HG03039 (cell line): ENCODE measurements at regions not wholly inside any gene's neighbourhood (a gene's known extent, or its start where the extent isn't known, plus 50 kb on each side); places are given as distances from the start of the nearest gene placed in this dataset.
"Not testable (repeated sequence)": the region's sequence is repeated elsewhere in the genome, so short reads cannot be mapped to it uniquely, and the experiment has no call there.

Experiments
- ATAC-seq: cut with Tn5 transposase; IDR thresholded peaks from one replicate; pipeline ENCODE4 v1.9.1; 2021; ENCODE audit warnings: mild to moderate bottlenecking, moderate library complexity; ENCODE audit not compliant: unreplicated experiment

DNA sequence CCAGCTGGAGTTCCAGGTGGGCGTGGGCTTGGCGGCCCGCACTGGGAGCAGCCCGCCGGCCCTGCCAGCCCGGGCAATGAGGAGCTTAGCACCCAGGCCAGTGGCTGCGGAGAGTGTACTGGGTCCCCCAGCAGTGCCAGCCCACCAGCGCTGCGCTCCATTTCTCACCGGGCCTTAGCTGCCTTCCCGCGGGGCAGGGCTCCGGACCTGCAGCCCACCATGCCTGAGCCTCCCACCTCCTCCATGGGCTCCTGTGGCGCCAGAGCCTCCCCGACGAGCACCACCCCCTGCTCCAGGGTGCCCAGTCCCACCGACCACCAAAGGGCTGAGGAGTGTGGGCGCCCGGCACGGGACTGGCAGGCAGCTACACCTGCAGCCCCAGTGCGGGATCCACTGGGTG lies 1075.3 kb downstream of the SI start:
- ATAC-seq: not testable (repeated sequence)

DNA sequence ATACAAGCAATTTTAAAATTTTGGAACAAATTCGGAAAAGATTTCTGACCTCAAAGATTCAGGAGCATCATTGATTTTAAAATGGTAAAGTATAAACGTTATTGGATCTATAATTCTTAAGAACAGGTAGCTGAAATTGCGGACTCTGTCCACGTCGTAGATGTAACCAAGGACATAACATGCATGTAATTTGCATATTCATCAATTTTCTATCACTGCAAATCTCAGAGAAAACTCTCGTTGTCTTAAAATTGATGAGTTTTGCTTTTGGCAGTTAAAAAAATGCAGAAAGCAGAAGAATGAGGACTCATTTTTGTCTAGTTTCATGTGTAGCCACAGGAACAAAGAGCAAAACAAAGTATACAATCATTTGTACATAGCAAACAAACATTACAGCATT lies 1094.4 kb downstream of the SI start:
- ATAC-seq: no peak

DNA sequence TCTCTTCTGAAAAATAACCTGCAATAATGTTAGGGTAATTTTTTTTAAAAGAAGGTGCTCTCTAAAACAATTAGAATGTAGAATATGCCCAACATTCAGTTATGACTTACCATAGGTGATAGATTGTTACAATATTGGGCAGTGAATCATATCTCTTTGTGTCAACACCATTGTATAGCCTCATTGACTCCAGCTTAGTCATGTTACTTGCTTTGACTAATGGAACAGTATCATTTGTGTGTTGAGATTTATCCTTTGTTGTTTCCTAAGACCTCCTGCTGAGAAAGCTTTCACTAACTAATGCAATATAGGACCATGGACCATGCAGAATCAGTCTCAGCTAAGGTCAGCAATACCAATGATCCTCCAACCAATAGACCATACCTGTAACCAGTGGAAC lies 1106.4 kb downstream of the SI start:
- no peak for ATAC-seq

DNA sequence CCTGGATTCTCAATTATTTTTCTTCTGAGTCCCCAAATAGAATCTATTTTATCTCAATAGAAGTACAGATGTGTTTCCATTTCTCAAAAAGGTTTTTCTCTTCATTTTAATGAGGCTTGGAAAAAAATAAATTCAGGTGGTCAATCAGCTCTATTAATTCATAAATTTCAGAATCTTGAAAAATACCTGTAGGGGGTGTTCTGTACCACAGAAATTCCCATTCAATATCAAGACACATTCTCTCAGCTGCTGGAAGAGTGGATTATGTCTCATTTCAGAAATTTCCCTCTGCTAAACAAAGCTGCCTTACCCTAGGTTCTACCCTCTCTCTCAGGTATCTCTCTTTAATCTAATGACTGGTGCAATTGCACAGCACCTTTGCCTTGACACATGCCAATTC lies 1121.2 kb downstream of the SI start:
- ATAC-seq: no peak

DNA sequence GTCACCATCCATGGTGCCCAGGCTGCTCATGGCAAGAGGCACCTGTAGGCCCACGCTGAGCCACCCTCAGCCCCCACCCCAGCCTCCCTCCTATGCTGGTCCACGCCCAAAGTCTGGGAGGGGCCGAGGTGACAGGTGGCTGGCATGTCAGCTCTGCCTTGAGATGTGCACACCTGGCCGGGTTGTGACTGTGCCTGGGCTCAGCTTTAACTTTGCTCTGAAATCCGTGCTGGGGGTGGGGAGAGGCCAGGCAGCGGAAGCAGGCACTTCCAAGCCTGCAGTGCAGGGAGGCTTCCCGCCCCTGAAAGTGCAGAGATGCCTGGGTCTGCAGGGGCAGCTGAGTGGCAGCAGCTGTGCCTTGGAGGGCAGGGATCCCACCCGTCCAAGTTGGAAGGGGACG lies 1124.8 kb downstream of the SI start:
- no peak for ATAC-seq

DNA sequence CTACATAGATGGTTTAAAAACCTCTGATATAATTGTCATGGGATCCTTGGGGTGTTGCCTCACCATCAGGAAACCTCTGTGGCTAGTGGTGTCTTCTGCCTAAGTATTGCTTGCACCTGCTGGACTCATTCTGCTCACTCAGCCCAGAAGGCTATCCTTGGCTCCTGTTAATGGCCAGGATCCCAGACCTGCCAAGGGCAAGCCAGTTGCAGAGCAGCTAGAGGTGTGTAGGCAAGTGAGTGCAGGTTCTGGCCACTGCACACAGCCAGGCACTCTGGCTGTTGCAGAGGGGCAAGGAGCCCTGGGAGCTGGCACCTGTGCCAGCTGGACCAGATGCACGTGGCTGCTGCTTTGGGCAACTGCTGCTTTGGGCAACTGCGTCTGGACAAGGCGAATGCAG lies 1125.8 kb downstream of the SI start:
- ATAC-seq: no peak

DNA sequence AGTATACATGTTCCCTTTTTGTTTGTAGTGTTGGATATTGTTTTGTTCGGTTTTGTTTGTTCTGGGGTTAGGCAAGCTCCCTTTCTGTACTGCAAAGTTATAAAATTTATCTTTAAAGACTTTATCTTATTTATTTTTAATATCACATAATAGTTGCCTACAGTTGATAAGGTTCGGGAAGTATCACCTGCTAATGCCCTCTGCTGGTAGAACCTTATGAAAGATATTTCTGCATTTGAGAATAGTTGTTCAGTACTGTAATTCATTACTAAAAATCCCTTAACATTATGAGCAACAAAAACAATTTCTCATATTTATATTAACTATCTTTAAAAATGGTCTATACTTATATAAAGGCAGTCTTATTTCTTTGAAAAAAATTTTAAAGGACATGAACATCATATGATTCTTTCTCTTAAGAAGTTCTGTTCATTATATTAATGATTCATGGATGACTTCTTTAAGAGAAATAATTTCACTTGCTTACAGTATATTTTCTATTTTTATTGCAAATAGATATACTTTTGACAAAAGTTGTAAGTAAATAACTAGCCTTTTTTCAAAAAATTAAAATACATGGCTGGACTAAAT lies 1126.8 kb downstream of the SI start:
- no peak for ATAC-seq

DNA sequence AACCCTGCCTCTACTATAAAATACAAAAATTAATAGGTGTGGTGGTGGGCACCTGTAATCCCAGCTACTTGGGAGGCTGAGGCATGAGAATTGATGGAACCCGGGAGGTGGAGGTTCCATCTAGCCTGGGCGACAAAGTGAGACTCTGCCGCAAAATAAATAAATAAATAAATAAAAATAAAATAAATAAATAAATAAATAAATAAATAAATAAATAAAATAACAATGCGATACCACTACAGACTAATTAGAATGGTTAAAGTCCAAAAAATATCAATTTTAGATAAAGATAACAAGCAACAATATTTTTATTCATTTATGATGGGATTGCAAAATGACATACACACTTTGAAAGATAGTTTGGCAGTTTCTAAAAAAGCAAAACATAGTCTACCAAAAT lies 1131.5 kb downstream of the SI start:
- ATAC-seq: no peak

DNA sequence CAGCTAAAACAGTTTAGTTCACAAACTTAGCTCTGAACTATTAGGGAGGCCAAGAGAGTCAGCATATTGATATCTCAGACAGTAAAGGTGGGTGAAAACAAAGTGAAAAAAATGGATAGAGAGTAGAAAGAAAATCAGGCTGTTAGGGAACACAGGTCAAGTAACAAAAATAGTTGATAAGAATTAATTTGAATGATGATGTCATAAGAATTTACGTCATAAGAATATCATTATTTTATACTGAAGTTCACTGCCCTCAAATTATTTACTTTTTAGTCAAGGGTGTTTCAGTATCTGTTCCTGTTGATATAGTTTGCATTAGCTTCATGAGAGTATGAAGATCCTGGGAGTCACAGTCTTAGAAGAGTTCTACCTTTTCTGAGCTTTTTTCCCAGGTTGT lies 1134.6 kb downstream of the SI start:
- no peak for ATAC-seq

DNA sequence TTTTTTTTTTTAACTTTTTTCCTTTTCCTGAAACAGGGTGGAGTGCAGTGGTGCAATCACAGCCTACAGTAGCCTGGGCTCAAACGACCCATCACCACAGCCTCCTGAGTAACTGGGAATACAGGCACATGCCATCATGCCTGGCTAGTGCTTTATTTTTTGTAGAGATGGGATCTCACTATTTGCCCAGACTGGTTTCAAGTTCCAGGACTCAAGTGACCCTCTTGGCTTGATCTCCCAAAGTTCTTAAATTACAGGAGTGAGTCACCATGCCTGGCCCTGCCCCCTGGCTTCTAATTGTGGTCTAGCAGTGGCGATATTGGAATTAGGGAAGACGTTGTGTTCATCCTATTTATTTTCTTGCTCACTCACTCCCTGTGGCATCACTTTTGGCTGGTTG lies 1138.4 kb downstream of the SI start:
- ATAC-seq: no peak

DNA sequence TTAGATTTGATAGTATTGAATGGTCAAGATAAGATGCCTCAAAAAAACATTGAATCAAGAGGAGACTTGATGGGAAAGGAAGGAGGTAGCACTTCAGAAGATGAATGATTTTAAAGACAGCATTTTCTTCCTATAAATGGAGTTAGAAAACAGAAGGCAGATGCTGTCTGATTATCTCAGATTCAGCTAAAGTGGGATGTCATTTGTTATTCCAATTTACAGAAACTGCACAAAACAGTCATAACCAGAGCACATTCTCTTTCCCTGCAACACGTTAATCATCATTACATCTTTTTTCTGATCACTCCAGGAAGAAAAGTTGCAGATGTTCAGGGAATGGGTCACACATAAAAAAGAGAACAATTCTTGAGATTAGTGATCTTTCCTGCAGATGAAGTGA lies 1141.8 kb downstream of the SI start:
- no peak for ATAC-seq

DNA sequence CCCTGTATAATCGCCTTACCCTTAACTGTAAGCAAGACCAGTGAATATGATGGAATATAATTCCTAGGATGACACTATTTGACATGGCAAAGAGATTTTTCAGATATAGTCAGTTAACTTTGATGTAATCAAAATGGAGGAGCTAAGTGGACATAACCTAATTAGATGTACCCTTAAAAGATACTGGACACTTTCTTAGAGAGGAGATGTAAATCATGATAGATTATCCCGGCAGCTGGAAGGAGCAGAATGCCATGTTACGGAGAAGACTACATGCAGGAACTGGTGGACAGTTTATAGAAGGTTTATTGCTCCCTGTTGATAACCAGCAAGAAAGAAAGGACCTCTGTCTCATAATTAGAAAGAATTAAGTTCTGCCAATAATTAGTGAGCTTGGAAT lies 1142.9 kb downstream of the SI start:
- ATAC-seq: no peak

DNA sequence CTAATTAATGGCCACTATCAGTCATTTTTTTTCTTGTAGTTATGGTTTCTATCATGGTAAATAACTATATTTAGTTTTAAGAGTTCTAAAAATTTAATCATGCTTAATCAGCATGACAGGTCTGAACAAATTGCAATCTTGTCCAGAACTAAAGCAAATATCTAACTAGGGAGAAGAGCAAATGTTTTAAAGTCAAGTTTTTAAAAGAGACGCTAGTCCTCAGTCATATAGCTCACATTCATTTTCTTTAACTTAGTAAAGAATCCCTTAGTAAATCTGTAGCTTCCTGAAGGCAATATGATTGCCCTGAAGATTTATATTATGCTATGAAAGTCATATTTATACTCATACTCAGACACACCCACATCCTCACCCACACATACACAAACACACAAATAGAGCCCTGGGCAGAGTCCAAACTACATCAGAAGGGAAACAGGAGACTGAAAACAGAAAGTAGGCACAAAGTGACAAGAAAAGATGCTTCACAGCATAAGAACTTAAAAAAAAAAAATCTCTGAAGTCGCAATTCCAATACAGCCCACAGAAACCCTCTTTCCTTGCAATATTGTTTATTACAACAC lies 1149.1 kb downstream of the SI start:
- no peak for ATAC-seq

DNA sequence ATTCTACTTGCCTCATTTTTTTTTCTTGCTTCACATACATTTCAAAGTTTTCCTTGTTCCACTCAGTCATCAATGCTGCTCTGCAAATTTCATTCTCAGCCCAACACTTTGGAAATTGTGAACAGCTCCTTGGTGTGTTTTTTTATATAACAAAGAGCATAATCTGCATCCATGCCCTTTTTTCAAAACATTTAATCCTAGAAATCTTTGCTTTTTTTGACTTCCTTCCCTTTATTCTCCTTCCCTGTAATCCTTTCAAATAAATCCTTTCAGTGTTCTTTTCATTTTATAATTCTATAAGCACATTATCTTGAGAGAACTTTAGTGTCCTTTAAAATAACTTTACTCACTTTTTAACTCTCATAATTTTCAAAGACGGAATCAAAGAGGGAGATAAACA lies 1150.8 kb downstream of the SI start:
- ATAC-seq: no peak

DNA sequence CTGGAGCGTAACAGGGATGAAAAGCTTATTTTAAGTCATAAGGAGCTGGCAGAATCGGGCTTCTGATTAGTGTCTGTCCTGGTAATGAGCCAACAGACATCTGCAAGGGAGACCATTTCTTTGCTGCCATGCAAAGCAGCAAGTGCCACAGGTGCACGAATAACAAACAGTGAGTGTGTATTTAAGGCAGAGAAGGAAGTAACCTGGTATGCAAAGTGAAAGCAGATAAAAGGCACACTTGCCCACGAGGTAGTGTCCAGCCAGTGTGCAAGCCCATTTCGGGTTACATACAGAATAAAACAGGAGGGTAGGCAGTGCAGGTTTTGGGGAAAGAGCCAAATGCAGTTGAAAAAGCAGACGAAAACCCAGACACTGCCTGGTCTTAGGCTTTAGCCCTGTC lies 1153.7 kb downstream of the SI start:
- no peak for ATAC-seq

DNA sequence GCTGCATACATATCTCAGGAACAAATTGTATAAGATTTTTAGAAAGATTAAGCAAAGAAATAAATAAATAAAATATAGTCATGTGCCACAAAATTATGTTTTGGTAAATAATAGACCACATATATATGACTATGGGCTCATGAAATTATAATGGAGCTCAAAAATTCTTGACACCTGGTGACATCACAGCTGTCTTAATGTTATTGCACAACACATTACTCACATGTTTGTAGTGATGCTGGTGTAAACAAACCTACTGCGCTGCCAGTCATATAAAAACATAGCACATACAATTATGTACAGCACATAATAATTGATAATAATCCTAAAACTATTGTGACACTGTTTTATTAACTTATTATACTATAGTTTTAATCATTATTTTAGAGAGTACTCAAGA lies 1159.1 kb downstream of the SI start:
- ATAC-seq: no peak

DNA sequence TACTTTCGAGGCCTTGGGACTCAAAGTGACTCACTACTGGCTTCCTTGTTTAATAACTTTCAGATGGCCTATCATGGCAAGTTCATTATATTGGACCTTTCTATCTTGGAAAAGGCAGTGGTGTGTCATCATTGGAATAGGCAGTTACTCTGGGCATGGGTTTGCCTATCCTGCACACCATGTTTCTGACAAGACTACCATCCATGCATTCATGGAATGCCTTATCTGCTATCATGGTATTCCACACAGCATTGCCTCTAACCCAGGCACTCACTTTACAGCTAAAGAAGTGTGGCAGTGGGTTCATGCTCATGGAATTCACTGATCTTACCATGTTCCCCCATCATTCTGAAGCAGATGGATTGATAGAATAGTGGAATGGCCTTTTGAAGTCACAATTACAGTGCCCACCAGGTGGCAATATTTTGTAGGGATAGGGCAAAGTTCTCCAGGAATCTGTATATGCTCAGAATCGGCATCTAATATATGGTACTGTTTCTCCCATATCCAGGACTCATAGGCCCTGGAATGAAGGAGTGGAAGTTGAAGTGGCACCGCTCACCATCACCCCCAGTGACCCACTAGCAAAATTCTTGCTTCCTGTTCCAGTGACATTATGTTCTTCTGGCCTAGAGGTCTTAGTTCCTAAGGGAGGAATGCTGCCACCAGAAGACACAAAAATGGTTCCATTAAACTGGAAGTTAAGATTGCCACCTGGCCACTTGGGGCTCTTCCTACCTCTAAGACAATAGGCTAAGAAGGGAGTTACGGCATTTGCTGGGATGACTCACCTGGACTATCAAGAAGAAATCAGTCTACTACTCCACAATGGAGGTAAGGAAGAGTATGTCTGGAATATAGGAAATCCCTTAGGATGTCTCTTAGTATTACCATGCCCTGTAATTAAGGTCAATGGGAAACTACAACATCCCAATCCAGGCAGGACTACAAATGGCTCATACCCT lies 1161.4 kb downstream of the SI start:
- no peak for ATAC-seq

DNA sequence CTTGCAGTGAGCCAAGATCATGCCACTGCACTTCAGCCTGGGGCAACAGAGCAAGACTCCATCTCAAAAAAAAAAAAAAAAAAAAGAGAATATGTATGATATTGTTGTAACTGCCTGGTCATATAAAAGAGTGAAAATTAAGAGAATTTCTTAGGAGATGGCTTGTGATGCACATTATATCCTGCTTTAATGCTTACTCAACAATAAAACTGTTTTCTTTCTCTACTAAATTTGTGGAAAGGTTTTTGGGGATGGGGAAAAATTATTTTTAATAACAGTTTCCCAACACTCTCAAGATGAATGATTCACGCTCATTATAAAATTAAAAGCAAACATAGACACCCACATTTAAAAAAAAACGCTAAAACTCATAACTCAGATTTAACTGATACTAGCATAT lies 1163.0 kb downstream of the SI start:
- ATAC-seq: no peak

DNA sequence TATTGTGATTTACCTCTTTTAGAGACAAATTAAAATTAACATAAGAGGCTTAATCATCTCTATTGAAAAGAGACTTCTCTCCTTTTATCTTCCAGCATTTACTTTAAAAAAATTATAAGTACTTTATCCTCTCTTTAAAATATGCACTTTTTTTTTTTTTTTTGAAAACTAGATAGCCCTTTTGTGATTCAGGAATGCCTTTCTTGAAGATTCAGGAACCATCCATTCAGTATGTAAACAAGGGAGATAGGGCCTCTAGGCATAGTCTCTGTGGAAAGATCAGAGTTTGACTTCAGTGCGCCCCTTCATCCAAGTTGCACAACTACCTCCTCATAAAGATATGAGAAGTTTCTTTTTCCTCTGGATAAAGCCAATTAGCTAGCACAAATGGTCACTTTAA lies 1163.7 kb downstream of the SI start:
- no peak for ATAC-seq

DNA sequence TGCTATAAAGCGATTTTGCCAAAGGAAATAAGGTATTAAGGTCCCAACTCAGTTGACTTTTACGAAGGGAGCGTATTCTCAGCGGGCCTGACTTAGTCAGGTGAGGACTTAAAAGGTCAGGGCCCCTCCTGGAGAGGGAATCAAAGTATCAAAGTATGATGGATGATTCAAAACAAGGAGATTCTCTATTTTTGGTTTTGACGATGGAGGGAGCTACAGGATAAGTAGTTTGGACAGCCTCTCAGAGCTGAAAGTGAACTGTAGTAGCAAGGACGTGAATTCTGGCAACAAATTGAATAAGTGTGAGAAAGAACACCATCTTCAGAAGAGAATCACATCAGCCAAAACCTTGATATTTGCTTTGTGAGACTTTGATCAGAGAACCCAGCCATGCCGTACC lies 1186.5 kb downstream of the SI start:
- no peak for ATAC-seq

DNA sequence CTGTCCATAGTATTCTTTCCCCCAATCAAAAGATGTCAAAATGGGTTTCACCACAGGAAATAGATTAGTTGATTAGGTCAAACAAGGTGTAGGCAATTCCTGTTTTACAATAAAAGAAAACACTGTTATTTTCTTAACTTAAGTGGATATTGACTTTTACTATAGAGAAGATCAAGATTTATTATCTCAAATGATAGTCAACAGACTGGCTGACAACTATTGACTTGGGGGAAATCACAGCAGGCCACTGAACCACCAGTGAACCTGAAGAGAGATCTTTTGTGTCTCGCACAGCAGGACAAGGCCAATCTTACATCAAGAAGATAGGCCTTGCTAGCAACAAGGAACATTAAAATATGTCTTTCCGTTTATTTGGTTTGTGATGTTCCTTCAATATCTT lies 1187.6 kb downstream of the SI start:
- ATAC-seq: no peak

DNA sequence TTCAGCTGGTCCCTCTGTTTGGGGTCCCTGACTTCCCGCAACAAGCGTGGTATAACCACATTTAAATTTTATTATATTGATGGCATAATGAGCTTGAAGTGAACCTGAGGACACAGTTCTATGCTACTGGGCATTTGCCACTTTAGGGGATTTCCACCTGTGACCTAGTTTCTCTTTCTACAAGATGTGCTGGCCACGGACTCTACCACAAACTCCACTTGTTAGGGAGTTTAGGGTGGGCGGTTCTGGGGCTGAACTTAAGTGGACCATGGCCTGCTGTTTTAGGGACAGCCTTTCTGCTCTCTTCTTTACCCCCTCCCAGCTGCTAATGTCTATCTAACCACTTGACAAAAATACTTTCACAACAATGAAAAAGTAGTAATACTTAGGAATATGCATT lies 1199.1 kb downstream of the SI start:
- no peak for ATAC-seq
